Gastrocnemius medialis (tissue), 4 donors: ENCODE measurements at regions not wholly inside any gene's neighbourhood (a gene's known extent, or its start where the extent isn't known, plus 50 kb on each side); places are given as distances from the start of the nearest gene placed in this dataset.

ENCODE experiments used
- ATAC-seq, 2 donors: fragments of 150-250 bp; one replicate each; pipeline ENCODE4 v1.9.1; 2016
- DNase-seq, 2 donors: peaks; one replicate each; pipeline ENCODE4 v3.0.0-alpha.2; 2019
- H3K27ac ChIP-seq, 4 donors: fragments of 200-600 bp; sonication (generic); 1 replicate in 1 of 4; 2 replicates in 3 of 4; pipeline ENCODE4 v1.5.1; 2016 to 2018; ENCODE audit warnings: mild to moderate bottlenecking in 2 of 4, moderate library complexity in 1 of 4
- H3K27me3 ChIP-seq, 3 donors: fragments of 200-600 bp; sonication (generic) in 2 of 3; 1 replicate in 1 of 3; 2 replicates in 2 of 3; pipeline versions ENCODE4 v1.5.1 to v1.6.0; 2016 to 2019; ENCODE audit warnings: mild to moderate bottlenecking in 1 of 3, moderate library complexity in 1 of 3
- H3K36me3 ChIP-seq, 2 donors: fragments of 200-600 bp; sonication (generic) in 1 of 2; one replicate each; pipeline ENCODE4 v1.5.1; 2017 to 2018
- H3K4me1 ChIP-seq, 2 donors: fragments of 200-600 bp; sonication (generic) in 1 of 2; one replicate each; pipeline ENCODE4 v1.5.1; 2016 to 2017; ENCODE audit warnings: mild to moderate bottlenecking in 2 of 2
- H3K4me3 ChIP-seq, 4 donors: fragments of 200-600 bp; sonication (generic) in 3 of 4; 1 replicate in 1 of 4; 2 replicates in 3 of 4; pipeline ENCODE4 v1.5.1; 2016 to 2019; ENCODE audit warnings: mild to moderate bottlenecking in 2 of 4
- H3K9me3 ChIP-seq, 3 donors: fragments of 200-600 bp; sonication (generic) in 2 of 3; 1 replicate in 1 of 3; 2 replicates in 2 of 3; pipeline ENCODE4 v1.5.1; 2016 to 2019
- CTCF ChIP-seq, 5 experiments: fragments of 450-650 bp in 3 of 5; fragments of 200-600 bp in 2 of 5; sonication (generic) in 2 of 5; IDR thresholded peaks in 4 of 5; conservative IDR thresholded peaks in 1 of 5; 1 replicate in 4 of 5; 2 replicates in 1 of 5; pipeline ENCODE4 v1.5.1; 2016 to 2019; ENCODE audit warnings: antibody characterized with exemption in 5 of 5, mild to moderate bottlenecking in 3 of 5, moderate library complexity in 3 of 5
- POLR2A ChIP-seq, 2 donors: fragments of 450-650 bp; IDR thresholded peaks; one replicate each; pipeline ENCODE4 v1.6.1; 2017; ENCODE audit warnings: antibody characterized with exemption in 2 of 2, mild to moderate bottlenecking in 2 of 2, moderate library complexity in 2 of 2
- in situ Hi-C, 4 donors: fragments of 200-750 bp; cut with MboI; loops; one replicate each; pipeline versions ENCODE4 v1.15.0 to v1.8.0; 2017; ENCODE audit warnings: low sequenced_read_pairs in 4 of 4
- intact Hi-C: fragments of 100-400 bp; cut with DNase I; formaldehyde crosslinking; loops from one replicate; pipeline ENCODE4 v1.15.1; 2023; ENCODE audit warnings: low total_unique reads

- Histone ChIP-seq H3K4me1 (no peaks in the 10 kb centered on the region), H3K36me3 (no peaks in the 10 kb centered on the region), H3K27me3 (peaks cover 0 to 12% (median 5%) of the 10 kb centered on the region in 3 donors), H3K27ac (no peak overlapping the region), H3K4me3 (no peak overlapping the region), H3K9me3 (no peaks in the 10 kb centered on the region)
- intact Hi-C loops: no loop called here
- no peak for DNase-seq
- ATAC-seq: no peak
- TF ChIP-seq CTCF (IDR thresholded peaks at IDR 0.05 in 4 of 5, conservative IDR thresholded peaks at IDR 0.05 in 1 of 5) (no peak), POLR2A (IDR thresholded peaks at IDR 0.05) (no peak)
- in situ Hi-C loops: no loop called here
Observed at GRCh38 chr5:175765858-175766257, 105.5 kb upstream of the CPLX2 start.

- no peak for DNase-seq
- no peak overlapping the region for H3K27ac ChIP-seq
- intact Hi-C loops (no loop called here), in situ Hi-C loops (no loop called here)
- H3K4me3 ChIP-seq: no peak overlapping the region
- TF ChIP-seq CTCF (IDR thresholded peaks at IDR 0.05 in 4 of 5, conservative IDR thresholded peaks at IDR 0.05 in 1 of 5) (no peak), POLR2A (IDR thresholded peaks at IDR 0.05) (no peak)
- no peaks in the 10 kb centered on the region for H3K9me3 ChIP-seq
- no peaks in the 10 kb centered on the region for H3K4me1 ChIP-seq
- H3K27me3 ChIP-seq: peaks cover 8 to 18% (median 16%) of the 10 kb centered on the region in 3 donors
- ATAC-seq: no peak
- no peaks in the 10 kb centered on the region for H3K36me3 ChIP-seq
Observed at GRCh38 chr5:175766963-175767362, 104.4 kb upstream of the CPLX2 start.

GRCh38 chr5:175772747-175773533 is 98.4 kb upstream of the CPLX2 start:
- TF ChIP-seq POLR2A (IDR thresholded peaks at IDR 0.05) (no peak), CTCF (IDR thresholded peaks at IDR 0.05 in 4 of 5, conservative IDR thresholded peaks at IDR 0.05 in 1 of 5) (no peak)
- H3K4me3 ChIP-seq: peak overlapping the region in 1 of 4 donors; percentile 5
- DNase-seq (no peak), ATAC-seq (no peak)
- no peaks in the 10 kb centered on the region for H3K4me1 ChIP-seq
- H3K9me3 ChIP-seq: no peaks in the 10 kb centered on the region
- H3K27ac ChIP-seq: no peak overlapping the region
- H3K36me3 ChIP-seq: no peaks in the 10 kb centered on the region
- intact Hi-C loops (no loop called here), in situ Hi-C loops (no loop called here)
- peaks cover 39 to 46% (median 43%) of the 10 kb centered on the region in 3 donors for H3K27me3 ChIP-seq

- ATAC-seq (no peak), DNase-seq (no peak)
- in situ Hi-C loops: no loop called here
- Histone ChIP-seq H3K9me3 (no peaks in the 10 kb centered on the region), H3K27ac (no peak overlapping the region), H3K36me3 (no peaks in the 10 kb centered on the region), H3K4me3 (no peak overlapping the region), H3K27me3 (peaks cover 39 to 46% (median 43%) of the 10 kb centered on the region in 3 donors), H3K4me1 (no peaks in the 10 kb centered on the region)
- intact Hi-C loops: no loop called here
- no peak for TF ChIP-seq POLR2A (IDR thresholded peaks at IDR 0.05)
- TF ChIP-seq CTCF (IDR thresholded peaks at IDR 0.05 in 4 of 5, conservative IDR thresholded peaks at IDR 0.05 in 1 of 5): no peak
Observed at GRCh38 chr5:175773534-175774070, 97.8 kb upstream of the CPLX2 start.
